ENCODE measurements at regions not wholly inside any gene's neighbourhood (a gene's known extent, or its start where the extent isn't known, plus 50 kb on each side); places are given as distances from the start of the nearest gene placed in this dataset.

GRCh38 chr14:85056267-85056666, 473.7 kb upstream of the FLRT2 start:
- H3K4me1 Mint-ChIP-seq (ENCODE audit: low read depth), result no peaks in the 10 kb centered on the region
- no peak for DNase-seq
- H3K4me3 ChIP-seq (ENCODE audit: low read length), result no peak overlapping the region
- TF ChIP-seq CTCF (IDR thresholded peaks at IDR 0.05), result no peak
- no peaks in the 10 kb centered on the region for H3K27me3 ChIP-seq (ENCODE audit: control insufficient read depth in 1 of 2, insufficient read depth in 2 of 2, low read length in 2 of 2)
- H3K27ac ChIP-seq (ENCODE audit: low read depth in 1 of 2, low read length in 2 of 2), result no peak overlapping the region
- ChIA-PET POLR2A (no interaction called here), CTCF (no interaction called here)
- H3K9me3 ChIP-seq (ENCODE audit: control insufficient read depth in 1 of 2, insufficient read depth in 1 of 2, low read length in 2 of 2), result peaks cover 4 to 8% of the 10 kb centered on the region in 2 experiments
- intact Hi-C loops (cut with DNase I, micrococcal nuclease), result no loop called here
- H3K27me3 Mint-ChIP-seq, result no peaks in the 10 kb centered on the region
- no peak for ATAC-seq (ENCODE audit: poor library complexity)
- H3K27ac Mint-ChIP-seq, result no peak overlapping the region
- no peaks in the 10 kb centered on the region for H3K36me3 ChIP-seq (ENCODE audit: insufficient read depth, low read length)
- H3K4me1 ChIP-seq (ENCODE audit: insufficient read depth, low read length), result no peaks in the 10 kb centered on the region
- H3K9me3 Mint-ChIP-seq, result peaks cover 21% of the 10 kb centered on the region
- no peak overlapping the region for H3K4me3 Mint-ChIP-seq
- H3K36me3 Mint-ChIP-seq (ENCODE audit: low read depth), result no peaks in the 10 kb centered on the region

- ChIA-PET CTCF (no interaction called here), POLR2A (no interaction called here)
- Mint-ChIP-seq H3K4me3 (no peak overlapping the region), H3K36me3 (ENCODE audit: low read depth) (no peaks in the 10 kb centered on the region), H3K27me3 (no peaks in the 10 kb centered on the region), H3K4me1 (ENCODE audit: low read depth) (no peaks in the 10 kb centered on the region), H3K9me3 (peaks cover 18% of the 10 kb centered on the region), H3K27ac (no peak overlapping the region)
- H3K27ac ChIP-seq (ENCODE audit: low read depth in 1 of 2, low read length in 2 of 2), result no peak overlapping the region
- peaks cover 4 to 8% of the 10 kb centered on the region in 2 experiments for H3K9me3 ChIP-seq (ENCODE audit: control insufficient read depth in 1 of 2, insufficient read depth in 1 of 2, low read length in 2 of 2)
- no peak for DNase-seq
- no peaks in the 10 kb centered on the region for H3K4me1 ChIP-seq (ENCODE audit: insufficient read depth, low read length)
- H3K4me3 ChIP-seq (ENCODE audit: low read length), result no peak overlapping the region
- no peak for TF ChIP-seq CTCF (IDR thresholded peaks at IDR 0.05)
- ATAC-seq (ENCODE audit: poor library complexity), result no peak
- H3K27me3 ChIP-seq (ENCODE audit: control insufficient read depth in 1 of 2, insufficient read depth in 2 of 2, low read length in 2 of 2), result no peaks in the 10 kb centered on the region
- intact Hi-C loops (cut with DNase I, micrococcal nuclease), result no loop called here
- H3K36me3 ChIP-seq (ENCODE audit: insufficient read depth, low read length), result no peaks in the 10 kb centered on the region
These were observed 472.7 kb upstream of the FLRT2 start for GRCh38 chr14:85057221-85057620.

- Mint-ChIP-seq H3K27ac (no peak overlapping the region), H3K4me1 (ENCODE audit: low read depth) (no peaks in the 10 kb centered on the region), H3K9me3 (peaks cover 18% of the 10 kb centered on the region), H3K27me3 (no peaks in the 10 kb centered on the region), H3K4me3 (no peak overlapping the region), H3K36me3 (ENCODE audit: low read depth) (no peaks in the 10 kb centered on the region)
- TF ChIP-seq CTCF (IDR thresholded peaks at IDR 0.05), result no peak
- Histone ChIP-seq H3K27ac (ENCODE audit: low read depth in 1 of 2, low read length in 2 of 2) (no peak overlapping the region), H3K27me3 (ENCODE audit: control insufficient read depth in 1 of 2, insufficient read depth in 2 of 2, low read length in 2 of 2) (no peaks in the 10 kb centered on the region), H3K4me1 (ENCODE audit: insufficient read depth, low read length) (no peaks in the 10 kb centered on the region), H3K36me3 (ENCODE audit: insufficient read depth, low read length) (no peaks in the 10 kb centered on the region), H3K4me3 (ENCODE audit: low read length) (no peak overlapping the region), H3K9me3 (ENCODE audit: control insufficient read depth in 1 of 2, insufficient read depth in 1 of 2, low read length in 2 of 2) (peaks cover 4 to 8% of the 10 kb centered on the region in 2 experiments)
- DNase-seq, result no peak
- no peak for ATAC-seq (ENCODE audit: poor library complexity)
- intact Hi-C loops (cut with DNase I, micrococcal nuclease), result no loop called here
- CTCF ChIA-PET, result no interaction called here
- POLR2A ChIA-PET, result no interaction called here
These were observed 471.8 kb upstream of the FLRT2 start for GRCh38 chr14:85058150-85058549.

Data from CD4-positive, alpha-beta T cell (primary cell).